IMR-90 (cell line): ENCODE measurements at regions not wholly inside any gene's neighbourhood (a gene's known extent, or its start where the extent isn't known, plus 50 kb on each side); places are given as distances from the start of the nearest gene placed in this dataset.

ENCODE experiments used
- BHLHE40 ChIP-seq: fragments of 150-350 bp; IDR thresholded peaks from 2 replicates; pipeline ENCODE4 v1.6.1; 2016; ENCODE audit warnings: mild to moderate bottlenecking, low read depth, low read length
- CTCF ChIP-seq: conservative IDR thresholded peaks from 2 replicates; pipeline ENCODE4 v1.5.1; 2012; ENCODE audit warnings: mild to moderate bottlenecking, low read depth, low read length, improper control_type of control experiment
- MAFK ChIP-seq: IDR thresholded peaks from 2 replicates; pipeline ENCODE4 v1.6.1; 2012; ENCODE audit warnings: low read depth, low read length, improper control_type of control experiment
- POLR2A ChIP-seq: IDR thresholded peaks from 2 replicates; pipeline ENCODE4 v1.6.1; 2012; ENCODE audit warnings: mild to moderate bottlenecking, low read depth, low read length
- RFX5 ChIP-seq: IDR thresholded peaks from 2 replicates; pipeline ENCODE4 v1.8.0; 2012; ENCODE audit warnings: low read depth, mild to moderate bottlenecking, low read length, moderate library complexity

DNA sequence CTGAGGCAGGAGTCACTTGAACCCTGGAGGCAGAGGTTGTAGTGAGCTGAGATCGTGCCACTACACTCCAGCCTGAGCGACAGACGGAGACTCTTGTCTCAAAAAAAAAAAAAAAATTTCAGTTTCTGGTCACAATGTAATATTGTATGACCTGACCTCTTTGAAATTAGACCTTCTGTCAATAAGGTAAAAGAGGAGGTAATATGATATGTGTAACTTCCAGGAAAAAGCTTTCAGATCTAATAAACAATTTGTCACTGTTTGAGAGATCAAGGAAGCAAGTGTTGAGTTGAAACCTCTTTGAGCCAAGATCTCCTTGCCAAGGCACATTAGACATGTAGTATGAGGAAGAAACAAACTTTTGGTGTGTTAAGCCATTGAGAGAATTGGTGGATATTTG lies 101.7 kb upstream of the ATF7IP start:
- no peak for TF ChIP-seq CTCF
- no peak for TF ChIP-seq POLR2A
- TF ChIP-seq BHLHE40: no peak
- TF ChIP-seq RFX5: no peak
- TF ChIP-seq MAFK: no peak
